OCI-LY1 (cell line): ENCODE measurements at regions not wholly inside any gene's neighbourhood (a gene's known extent, or its start where the extent isn't known, plus 50 kb on each side); places are given as distances from the start of the nearest gene placed in this dataset.

ENCODE experiments used
- H2AFZ ChIP-seq: fragments of 200-600 bp; sonication (generic), shearing (Covaris generic); 2 replicates; pipeline ENCODE4 v1.6.0; 2014; ENCODE audit warnings: antibody characterized with exemption, mild to moderate bottlenecking, low read length
- H3F3A ChIP-seq: fragments of 200-600 bp; sonication (generic), shearing (Covaris generic); 2 replicates; pipeline ENCODE4 v1.6.0; 2014; ENCODE audit warnings: mild to moderate bottlenecking, antibody characterized with exemption, low read length, moderate library complexity; ENCODE audit not compliant: insufficient read depth
- H3K27ac ChIP-seq: fragments of 200-600 bp; sonication (generic); 2 replicates; pipeline ENCODE4 v1.5.1; 2014; ENCODE audit warnings: low read length, mixed run types, mild to moderate bottlenecking, low read depth; ENCODE audit not compliant: poor library complexity, severe bottlenecking
- H3K27me3 ChIP-seq: fragments of 200-600 bp; sonication (generic); 2 replicates; pipeline ENCODE4 v1.6.0; 2014; ENCODE audit warnings: antibody characterized with exemption, mild to moderate bottlenecking, low read length, moderate library complexity; ENCODE audit not compliant: insufficient read depth
- H3K36me3 ChIP-seq: fragments of 200-600 bp; sonication (generic); 2 replicates; pipeline ENCODE4 v1.6.1; 2014; ENCODE audit warnings: mild to moderate bottlenecking, antibody characterized with exemption, low read length, moderate library complexity, mixed read lengths; ENCODE audit not compliant: insufficient read depth
- H3K4me1 ChIP-seq: fragments of 200-600 bp; sonication (generic); 2 replicates; pipeline ENCODE4 v1.5.1; 2014; ENCODE audit warnings: mild to moderate bottlenecking, low read length, moderate library complexity; ENCODE audit not compliant: insufficient read depth, severe bottlenecking
- H3K4me2 ChIP-seq: fragments of 200-600 bp; sonication (generic), shearing (Covaris generic); 2 replicates; pipeline ENCODE4 v1.6.1; 2014; ENCODE audit warnings: low read length
- H3K4me3 ChIP-seq: fragments of 200-600 bp; sonication (generic); 2 replicates; pipeline ENCODE4 v1.5.1; 2014; ENCODE audit warnings: low read length, low read depth, mild to moderate bottlenecking, mixed read lengths; ENCODE audit not compliant: poor library complexity, severe bottlenecking
- H3K79me2 ChIP-seq: fragments of 200-600 bp; shearing (Covaris generic); 2 replicates; pipeline ENCODE4 v1.6.1; 2016; ENCODE audit warnings: mixed run types, low read length, mixed read lengths; ENCODE audit not compliant: insufficient read depth
- H3K9ac ChIP-seq: fragments of 200-600 bp; sonication (generic), shearing (Covaris generic); 2 replicates; pipeline ENCODE4 v1.6.1; 2014; ENCODE audit warnings: mild to moderate bottlenecking, low read length, mixed read lengths
- H3K9me2 ChIP-seq: fragments of 200-600 bp; sonication (generic), shearing (Covaris generic); 2 replicates; pipeline ENCODE4 v1.6.1; 2014; ENCODE audit warnings: low read depth, mild to moderate bottlenecking, low read length, mixed read lengths
- H3K9me3 ChIP-seq: fragments of 200-600 bp; shearing (Covaris generic); 2 replicates; pipeline ENCODE4 v1.6.1; 2014; ENCODE audit warnings: low read length, mixed read lengths
- H4K20me1 ChIP-seq: fragments of 200-600 bp; sonication (generic), shearing (Covaris generic); 2 replicates; pipeline ENCODE4 v1.6.0; 2016; ENCODE audit warnings: mild to moderate bottlenecking, low read length; ENCODE audit not compliant: insufficient read depth
- CTCF ChIP-seq: fragments of 200-600 bp; sonication (generic), shearing (Covaris generic); IDR thresholded peaks from 2 replicates; pipeline ENCODE4 v1.5.1; 2017; ENCODE audit warnings: mild to moderate bottlenecking, antibody characterized with exemption, low read length, moderate library complexity, mixed read lengths
- EZH2 ChIP-seq: fragments of 200-600 bp; sonication (generic), shearing (Covaris generic); IDR thresholded peaks from 2 replicates; pipeline ENCODE4 v1.8.0; 2017; ENCODE audit warnings: borderline replicate concordance, mixed run types, mild to moderate bottlenecking, antibody characterized with exemption, low read length, moderate library complexity, mixed read lengths

- no peaks in the 10 kb centered on the region for H4K20me1 ChIP-seq
- H3K36me3 ChIP-seq = no peaks in the 10 kb centered on the region
- peak overlapping the region; percentile 26 for H3K4me3 ChIP-seq
- H3K9me2 ChIP-seq = no peaks in the 10 kb centered on the region
- H3K4me2 ChIP-seq = peak overlapping the region; percentile 60; the same call in 1 of the 2 replicates
- TF ChIP-seq CTCF = no peak
- no peak for TF ChIP-seq EZH2
- peaks cover 4% of the 10 kb centered on the region for H3K4me1 ChIP-seq
- no peaks in the 10 kb centered on the region for H3K27me3 ChIP-seq
- no peak overlapping the region for H3K9ac ChIP-seq
- H3K27ac ChIP-seq = no peak overlapping the region
- no peaks in the 10 kb centered on the region for H3F3A ChIP-seq
- H2AFZ ChIP-seq = no peak overlapping the region
- H3K79me2 ChIP-seq = no peaks in the 10 kb centered on the region
- H3K9me3 ChIP-seq = no peaks in the 10 kb centered on the region
These were observed 65.3 kb upstream of the ARL4D start for GRCh38 chr17:43333433-43333943.

- Histone ChIP-seq H3K9me3 (no peaks in the 10 kb centered on the region), H4K20me1 (no peaks in the 10 kb centered on the region), H3K9ac (no peak overlapping the region), H3K79me2 (no peaks in the 10 kb centered on the region), H3K4me1 (peaks cover 4% of the 10 kb centered on the region), H3F3A (no peaks in the 10 kb centered on the region), H3K27me3 (no peaks in the 10 kb centered on the region; the same call in 1 of the 2 replicates), H3K4me3 (no peak overlapping the region), H2AFZ (no peak overlapping the region), H3K27ac (no peak overlapping the region), H3K9me2 (no peaks in the 10 kb centered on the region), H3K36me3 (no peaks in the 10 kb centered on the region), H3K4me2 (no peak overlapping the region)
- TF ChIP-seq CTCF (no peak), EZH2 (no peak)
These were observed 66.6 kb upstream of the ARL4D start for GRCh38 chr17:43332230-43332629.

- Histone ChIP-seq H3K4me1 (peaks cover 4% of the 10 kb centered on the region), H3K9me3 (no peaks in the 10 kb centered on the region), H3F3A (no peaks in the 10 kb centered on the region), H2AFZ (no peak overlapping the region), H3K27ac (no peak overlapping the region), H3K9me2 (no peaks in the 10 kb centered on the region), H4K20me1 (no peaks in the 10 kb centered on the region), H3K36me3 (no peaks in the 10 kb centered on the region), H3K9ac (no peak overlapping the region), H3K79me2 (no peaks in the 10 kb centered on the region), H3K27me3 (no peaks in the 10 kb centered on the region; the same call in 1 of the 2 replicates), H3K4me2 (no peak overlapping the region), H3K4me3 (no peak overlapping the region)
- TF ChIP-seq CTCF = peak; percentile 48; the same call in 1 of the 2 replicates
- TF ChIP-seq EZH2 = no peak
These were observed 67.7 kb upstream of the ARL4D start for GRCh38 chr17:43330876-43331639.
